HL-60 (cell line): ENCODE measurements at regions not wholly inside any gene's neighbourhood (a gene's known extent, or its start where the extent isn't known, plus 50 kb on each side); places are given as distances from the start of the nearest gene placed in this dataset.

ENCODE experiments used
- DNase-seq, 2 experiments: peaks; one replicate each; pipeline ENCODE4 v3.0.0-alpha.2; 2010 to 2020; ENCODE audit warnings: low read depth in 1 of 2, low spot score in 1 of 2
- H3K27ac ChIP-seq: fragments of 250-450 bp; sonication (Bioruptor Pico); replicated peaks from 2 replicates; pipeline ENCODE4 v1.5.1; 2020; ENCODE audit warnings: mild to moderate bottlenecking, moderate library complexity
- H3K27me3 ChIP-seq: fragments of 250-450 bp; sonication (Bioruptor Pico); 2 replicates; pipeline ENCODE4 v1.5.1; 2021; ENCODE audit warnings: mild to moderate bottlenecking, moderate library complexity; ENCODE audit not compliant: insufficient read depth, poor library complexity, severe bottlenecking
- H3K4me3 ChIP-seq: replicated peaks from 2 replicates; pipeline ENCODE4 v1.5.1; 2011; ENCODE audit warnings: mild to moderate bottlenecking, control low read depth, low read length; ENCODE audit not compliant: insufficient read depth
- CTCF ChIP-seq: IDR thresholded peaks from one replicate; pipeline ENCODE4 v1.5.1; 2011; ENCODE audit warnings: low read length, control low read depth, inconsistent platforms; ENCODE audit not compliant: insufficient read depth
- GABPA ChIP-seq: IDR thresholded peaks from 2 replicates; pipeline ENCODE4 v1.6.1; 2012; ENCODE audit warnings: low read depth
- POLR2AphosphoS5 ChIP-seq: IDR thresholded peaks from 2 replicates; pipeline ENCODE4 v1.6.1; 2012; ENCODE audit warnings: low read depth
- REST ChIP-seq: IDR thresholded peaks from 2 replicates; pipeline ENCODE4 v1.6.1; 2012; ENCODE audit warnings: low read depth; ENCODE audit not compliant: insufficient replicate concordance
- SPI1 ChIP-seq: IDR thresholded peaks from 2 replicates; pipeline ENCODE4 v1.6.1; 2012; ENCODE audit warnings: low read depth, mild to moderate bottlenecking, borderline replicate concordance

DNA sequence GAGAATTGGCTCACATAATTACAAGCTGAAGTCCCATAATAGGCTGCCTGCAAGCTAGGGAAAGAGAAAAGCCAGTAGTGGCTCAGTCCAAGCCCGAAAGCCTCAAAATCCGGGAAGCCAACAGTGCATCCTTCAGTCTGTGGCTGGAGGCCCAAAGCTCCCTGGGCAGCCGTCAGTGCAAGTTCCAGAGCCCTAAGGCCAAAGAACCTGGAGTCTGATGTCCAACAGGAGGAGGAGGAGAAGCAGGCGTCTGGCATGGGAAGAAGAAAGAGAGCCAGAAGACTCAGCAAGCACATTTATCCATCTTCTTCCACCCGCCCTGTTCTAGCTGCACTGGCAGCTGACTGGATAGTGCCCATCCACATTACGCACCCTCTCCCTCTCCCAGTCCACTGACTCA is 213.4 kb downstream of the GAS1 start:
- Histone ChIP-seq H3K4me3 (no peak overlapping the region), H3K27me3 (no peaks in the 10 kb centered on the region), H3K27ac (no peak overlapping the region)
- DNase-seq = no peak
- no peak for TF ChIP-seq REST
- no peak for TF ChIP-seq POLR2AphosphoS5
- TF ChIP-seq GABPA = no peak
- no peak for TF ChIP-seq SPI1
- TF ChIP-seq CTCF = no peak

GRCh38 chr9:86732514-86733171 is 214.7 kb downstream of the GAS1 start:
- Histone ChIP-seq H3K27ac (no peak overlapping the region), H3K4me3 (no peak overlapping the region), H3K27me3 (no peaks in the 10 kb centered on the region)
- TF ChIP-seq CTCF = no peak
- TF ChIP-seq POLR2AphosphoS5 = no peak
- no peak for TF ChIP-seq SPI1
- TF ChIP-seq GABPA = no peak
- no peak for TF ChIP-seq REST
- no peak for DNase-seq

GRCh38 chr9:86731511-86732063 is 215.7 kb downstream of the GAS1 start:
- no peak for TF ChIP-seq GABPA
- TF ChIP-seq SPI1 = no peak
- no peak for TF ChIP-seq POLR2AphosphoS5
- no peak for TF ChIP-seq REST
- TF ChIP-seq CTCF = no peak
- no peak overlapping the region for H3K4me3 ChIP-seq
- no peak for DNase-seq
- H3K27me3 ChIP-seq = no peaks in the 10 kb centered on the region
- no peak overlapping the region for H3K27ac ChIP-seq
